IMR-90 (cell line): ENCODE measurements at regions not wholly inside any gene's neighbourhood (a gene's known extent, or its start where the extent isn't known, plus 50 kb on each side); places are given as distances from the start of the nearest gene placed in this dataset.

Experiments
- ATAC-seq: fragments of 200-7000 bp; cut with Tn5 transposase; 2 replicates; pipeline ENCODE4 v1.9.1; 2020; ENCODE audit warnings: low read depth, mild to moderate bottlenecking, moderate library complexity
- BruUV-seq: library from RNA; stranded (reverse); fragments of 400-500 nt; replicated peaks from 2 replicates; lab custom pipeline; 2021; lab: Mats Ljungman, UMichigan
- CTCF ChIA-PET: fragments of 300-600 bp; formaldehyde crosslinking; extraction: SDS; loops from one replicate; lab custom pipeline; 2021; ENCODE audit warnings: antibody characterized with exemption; lab: Yijun Ruan, JAX
- POLR2A ChIA-PET: fragments of 300-600 bp; sonication (Branson Sonifier 250); formaldehyde crosslinking; loops from one replicate; lab custom pipeline; 2022; ENCODE audit warnings: antibody characterized with exemption; ENCODE audit not compliant: unreplicated experiment; lab: Charles Lee
- DNase-seq: peaks from one replicate; pipeline ENCODE4 v3.0.0; 2013
- H2AFZ ChIP-seq: replicated peaks from 2 replicates; pipeline ENCODE3; 2013; ENCODE audit warnings: low read length, mild to moderate bottlenecking; ENCODE audit not compliant: poor library complexity
- H2AK5ac ChIP-seq: 2 replicates; pipeline ENCODE4 v1.6.1; 2013; ENCODE audit warnings: low read depth, low read length, inconsistent platforms
- H2AK9ac ChIP-seq: replicated peaks from 2 replicates; pipeline ENCODE3; 2013; ENCODE audit warnings: mild to moderate bottlenecking, low read depth, low read length, moderate library complexity; ENCODE audit not compliant: poor library complexity
- H2BK120ac ChIP-seq: 2 replicates; pipeline ENCODE4 v1.6.1; 2013; ENCODE audit warnings: low read depth, low read length, inconsistent platforms
- H2BK15ac ChIP-seq: 3 replicates; pipeline ENCODE4 v1.6.1; 2013; ENCODE audit warnings: low read depth, low read length, inconsistent platforms
- H2BK20ac ChIP-seq: 2 replicates; pipeline ENCODE4 v1.6.1; 2013; ENCODE audit warnings: low read depth, mild to moderate bottlenecking, inconsistent platforms, low read length, moderate library complexity
- H2BK5ac ChIP-seq: 2 replicates; pipeline ENCODE4 v1.6.1; 2013; ENCODE audit warnings: mild to moderate bottlenecking, low read depth, low read length, inconsistent platforms; ENCODE audit not compliant: poor library complexity, severe bottlenecking
- H3K14ac ChIP-seq: replicated peaks from 2 replicates; pipeline ENCODE4 v1.6.1; 2013; ENCODE audit warnings: low read depth, low read length, inconsistent platforms
- H3K18ac ChIP-seq: 2 replicates; pipeline ENCODE4 v1.6.1; 2013; ENCODE audit warnings: low read depth, low read length, control low read depth
- H3K23ac ChIP-seq: 2 replicates; pipeline ENCODE4 v1.6.1; 2013; ENCODE audit warnings: low read depth, low read length, inconsistent platforms
- H3K27ac ChIP-seq: 2 replicates; pipeline ENCODE4 v1.5.1; 2013; ENCODE audit warnings: mild to moderate bottlenecking, control low read depth, low read length; ENCODE audit not compliant: insufficient read depth
- H3K27me3 ChIP-seq: 2 replicates; pipeline ENCODE4 v1.6.1; 2013; ENCODE audit warnings: low read length; ENCODE audit not compliant: control insufficient read depth, insufficient read depth
- H3K36me3 ChIP-seq: 2 replicates; pipeline ENCODE4 v1.6.1; 2013; ENCODE audit warnings: low read length, mixed read lengths; ENCODE audit not compliant: control insufficient read depth, insufficient read depth
- H3K4ac ChIP-seq: 2 replicates; pipeline ENCODE4 v1.6.1; 2013; ENCODE audit warnings: low read depth, low read length, inconsistent platforms
- H3K4me1 ChIP-seq: 2 replicates; pipeline ENCODE4 v1.6.1; 2013; ENCODE audit warnings: low read length, mixed read lengths; ENCODE audit not compliant: control insufficient read depth, insufficient read depth
- H3K4me2 ChIP-seq: 2 replicates; pipeline ENCODE4 v1.6.1; 2013; ENCODE audit warnings: low read depth, mild to moderate bottlenecking, control low read depth, low read length, moderate library complexity
- H3K4me3 ChIP-seq: 2 replicates; pipeline ENCODE4 v1.5.1; 2013; ENCODE audit warnings: low read depth, mild to moderate bottlenecking, control low read depth, low read length, moderate library complexity; ENCODE audit not compliant: insufficient read depth
- H3K56ac ChIP-seq: 2 replicates; pipeline ENCODE4 v1.6.1; 2013; ENCODE audit warnings: low read length, inconsistent platforms; ENCODE audit not compliant: insufficient read depth; ENCODE audit errors: extremely low read depth
- H3K79me1 ChIP-seq, 2 experiments: 2 replicates each; pipeline ENCODE4 v1.6.1; 2013; ENCODE audit warnings: low read length in 2 of 2, inconsistent platforms in 1 of 2, low read depth in 1 of 2
- H3K9ac ChIP-seq: 2 replicates; pipeline ENCODE4 v1.6.1; 2013; ENCODE audit warnings: low read depth, low read length, control low read depth
- H3K9me1 ChIP-seq: 2 replicates; pipeline ENCODE4 v1.6.1; 2013; ENCODE audit warnings: low read length, inconsistent platforms; ENCODE audit not compliant: insufficient read depth
- H3K9me3 ChIP-seq: 2 replicates; pipeline ENCODE4 v1.6.1; 2013; ENCODE audit warnings: low read length; ENCODE audit not compliant: control insufficient read depth, insufficient read depth
- H4K20me1 ChIP-seq: 2 replicates; pipeline ENCODE4 v1.6.1; 2013; ENCODE audit warnings: low read length, inconsistent platforms; ENCODE audit not compliant: insufficient read depth
- H4K5ac ChIP-seq: 2 replicates; pipeline ENCODE4 v1.6.1; 2013; ENCODE audit warnings: mild to moderate bottlenecking, low read depth, low read length, control low read depth
- H4K8ac ChIP-seq, 2 experiments: 2 replicates each; pipeline ENCODE4 v1.6.1; 2013; ENCODE audit warnings: low read depth in 2 of 2, low read length in 2 of 2, control low read depth in 1 of 2, inconsistent platforms in 1 of 2
- H4K91ac ChIP-seq: 2 replicates; pipeline ENCODE4 v1.6.1; 2013; ENCODE audit warnings: low read depth, low read length, inconsistent platforms; ENCODE audit not compliant: insufficient read depth
- BHLHE40 ChIP-seq: fragments of 150-350 bp; IDR thresholded peaks from 2 replicates; pipeline ENCODE4 v1.6.1; 2016; ENCODE audit warnings: mild to moderate bottlenecking, low read depth, low read length
- CEBPB ChIP-seq: IDR thresholded peaks from 2 replicates; pipeline ENCODE4 v1.6.1; 2012; ENCODE audit warnings: low read depth, low read length, improper control_type of control experiment
- CHD1 ChIP-seq: IDR thresholded peaks from 2 replicates; pipeline ENCODE4 v1.6.1; 2012; ENCODE audit warnings: low read depth, low read length, improper control_type of control experiment
- CTCF ChIP-seq: conservative IDR thresholded peaks from 2 replicates; pipeline ENCODE4 v1.5.1; 2012; ENCODE audit warnings: mild to moderate bottlenecking, low read depth, low read length, improper control_type of control experiment
- ELK1 ChIP-seq: fragments of 150-350 bp; IDR thresholded peaks from 2 replicates; pipeline ENCODE4 v1.6.1; 2016; ENCODE audit warnings: low read depth, mild to moderate bottlenecking, low read length, moderate library complexity, borderline replicate concordance
- FOS ChIP-seq: fragments of 150-350 bp; IDR thresholded peaks from 2 replicates; pipeline ENCODE4 v1.6.1; 2016; ENCODE audit warnings: low read depth, low read length
- MAFK ChIP-seq: IDR thresholded peaks from 2 replicates; pipeline ENCODE4 v1.6.1; 2012; ENCODE audit warnings: low read depth, low read length, improper control_type of control experiment
- MAZ ChIP-seq: IDR thresholded peaks from 2 replicates; pipeline ENCODE4 v1.6.1; 2012; ENCODE audit warnings: low read depth, mild to moderate bottlenecking, low read length, improper control_type of control experiment, moderate library complexity, borderline replicate concordance
- MXI1 ChIP-seq: IDR thresholded peaks from 2 replicates; pipeline ENCODE4 v1.6.1; 2012; ENCODE audit warnings: low read depth, mild to moderate bottlenecking, low read length, moderate library complexity, borderline replicate concordance
- NFE2L2 ChIP-seq: fragments of 150-350 bp; IDR thresholded peaks from 2 replicates; pipeline ENCODE4 v1.6.1; 2016; ENCODE audit warnings: low read depth, mild to moderate bottlenecking, low read length
- POLR2A ChIP-seq: IDR thresholded peaks from 2 replicates; pipeline ENCODE4 v1.6.1; 2012; ENCODE audit warnings: mild to moderate bottlenecking, low read depth, low read length
- RAD21 ChIP-seq: IDR thresholded peaks from 2 replicates; pipeline ENCODE4 v1.6.1; 2012; ENCODE audit warnings: low read length, improper control_type of control experiment
- RCOR1 ChIP-seq: IDR thresholded peaks from 2 replicates; pipeline ENCODE4 v1.6.1; 2012; ENCODE audit warnings: mild to moderate bottlenecking, low read length, improper control_type of control experiment; ENCODE audit not compliant: insufficient replicate concordance
- RFX5 ChIP-seq: IDR thresholded peaks from 2 replicates; pipeline ENCODE4 v1.8.0; 2012; ENCODE audit warnings: low read depth, mild to moderate bottlenecking, low read length, moderate library complexity
- SMC3 ChIP-seq: fragments of 150-350 bp; IDR thresholded peaks from 2 replicates; pipeline ENCODE4 v1.6.1; 2016; ENCODE audit warnings: low read depth, mild to moderate bottlenecking, antibody characterized with exemption, low read length, moderate library complexity
- WGBS, 2 experiments: methylation state at CpG; one replicate each; pipeline versions ENCODE4 v1.1.5 to v1.1.7; 2013; ENCODE audit warnings: missing lambda C conversion rate in 2 of 2; ENCODE audit not compliant: insufficient read length in 1 of 2; ENCODE audit errors: extremely low coverage in 2 of 2; 5-methylcytosine and 5-hydroxymethylcytosine counted together
- dilution Hi-C: fragments of 300-500 bp; cut with HindIII; formaldehyde crosslinking; loops from one replicate; pipeline ENCODE4 v1.14.3; 2018; ENCODE audit warnings: low sequenced_read_pairs; ENCODE audit not compliant: unreplicated experiment
- in situ Hi-C: fragments of 300-500 bp; cut with MboI; formaldehyde crosslinking; loops from 3 replicates; pipeline ENCODE4 v1.14.3; 2019; ENCODE audit warnings: low sequenced_read_pairs, inconsistent platforms, mixed read lengths
- intact Hi-C: fragments of 100-400 bp; cut with micrococcal nuclease; formaldehyde crosslinking; loops from 2 replicates; pipeline ENCODE4 v1.10.0; 2022
- TF ChIP-seq, protein P1 (sequence below): fragments of 150-350 bp; IDR thresholded peaks from 2 replicates; pipeline ENCODE4 v1.6.1; 2017; ENCODE audit warnings: mild to moderate bottlenecking, antibody characterized with exemption, low read length, low read depth

- in situ Hi-C loops (no loop called here), intact Hi-C loops (no loop called here), dilution Hi-C loops (no loop called here)
- Histone ChIP-seq H3K9ac (no peak overlapping the region), H2AK9ac (no peak overlapping the region), H3K4me2 (no peak overlapping the region), H4K20me1 (no peaks in the 10 kb centered on the region), H3K18ac (no peak overlapping the region), H3K56ac (no peak overlapping the region), H2BK20ac (no peak overlapping the region), H4K5ac (no peak overlapping the region), H3K4me1 (no peaks in the 10 kb centered on the region), H4K8ac (no peak overlapping the region), H3K23ac (no peak overlapping the region), H3K27me3 (no peaks in the 10 kb centered on the region), H3K9me1 (no peaks in the 10 kb centered on the region), H3K14ac (no peak overlapping the region), H4K91ac (no peak overlapping the region), H3K4ac (no peak overlapping the region), H2AK5ac (no peak overlapping the region), H2BK5ac (no peak overlapping the region), H3K36me3 (no peaks in the 10 kb centered on the region), H3K79me1 (no peaks in the 10 kb centered on the region), H2BK120ac (no peak overlapping the region), H2AFZ (no peak overlapping the region), H3K27ac (no peak overlapping the region), H2BK15ac (no peak overlapping the region), H3K4me3 (no peak overlapping the region), H3K9me3 (no peaks in the 10 kb centered on the region)
- WGBS, 2 experiments: no CpG with 5 or more reads among the region's 2 CpGs
- no peak for ATAC-seq
- DNase-seq: no peak
- POLR2A ChIA-PET: no interaction called here
- no peak for TF ChIP-seq BHLHE40
- TF ChIP-seq, protein P1, sequence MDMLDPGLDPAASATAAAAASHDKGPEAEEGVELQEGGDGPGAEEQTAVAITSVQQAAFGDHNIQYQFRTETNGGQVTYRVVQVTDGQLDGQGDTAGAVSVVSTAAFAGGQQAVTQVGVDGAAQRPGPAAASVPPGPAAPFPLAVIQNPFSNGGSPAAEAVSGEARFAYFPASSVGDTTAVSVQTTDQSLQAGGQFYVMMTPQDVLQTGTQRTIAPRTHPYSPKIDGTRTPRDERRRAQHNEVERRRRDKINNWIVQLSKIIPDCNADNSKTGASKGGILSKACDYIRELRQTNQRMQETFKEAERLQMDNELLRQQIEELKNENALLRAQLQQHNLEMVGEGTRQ: no peak
- no peak for TF ChIP-seq RAD21
- no peak for TF ChIP-seq MXI1
- no peak for TF ChIP-seq RFX5
- no peak for TF ChIP-seq CHD1
- no peak for TF ChIP-seq ELK1
- no peak for TF ChIP-seq RCOR1
- TF ChIP-seq MAFK: no peak
- no peak for TF ChIP-seq CTCF
- TF ChIP-seq FOS: no peak
- no peak for TF ChIP-seq NFE2L2
- no peak for TF ChIP-seq CEBPB
- no peak for TF ChIP-seq MAZ
- no peak for TF ChIP-seq POLR2A
- no peak for TF ChIP-seq SMC3
- BruUV-seq: no TSS peak
- CTCF ChIA-PET: no interaction called here
Observed at GRCh38 chr4:167826281-167826680, 266.1 kb upstream of the ANXA10 start.
